ENCODE measurements at regions not wholly inside any gene's neighbourhood (a gene's known extent, or its start where the extent isn't known, plus 50 kb on each side); places are given as distances from the start of the nearest gene placed in this dataset.
"Not testable (repeated sequence)": the region's sequence is repeated elsewhere in the genome, so short reads cannot be mapped to it uniquely, and the experiment has no call there.

DNA sequence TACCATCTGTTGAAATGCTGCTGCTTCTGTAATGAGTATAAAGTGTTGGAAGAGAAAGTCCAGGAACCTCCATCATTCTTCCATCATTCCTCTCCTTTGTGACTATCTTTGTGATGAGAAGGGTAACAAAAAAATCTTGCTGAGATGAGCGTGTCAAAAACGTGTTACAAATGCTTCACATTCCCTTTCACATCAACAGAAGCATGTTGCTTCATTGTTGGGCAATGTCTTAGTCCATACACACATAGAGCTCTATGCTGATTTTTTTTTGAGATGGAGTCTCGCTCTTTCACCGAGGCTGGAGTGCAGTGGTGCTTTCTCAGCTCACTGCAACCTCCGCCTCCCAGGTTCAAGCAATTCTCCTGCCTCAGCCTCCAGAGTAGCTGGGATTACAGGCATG is 114.1 kb upstream of the ESR1 start:
- DNase-seq (ENCODE audit: extremely low spot score): no peak
- POLR2A ChIA-PET: no interaction called here
- CTCF ChIA-PET: interaction anchor here (0.9 kb wide), 1 partner anchor 17 kb away, joined by 3 read pairs; no protein-coding TSS in a partner anchor
- TF ChIP-seq ELF4 (IDR thresholded peaks at IDR 0.05): no peak
- no peak for TF ChIP-seq L3MBTL2 (conservative IDR thresholded peaks at IDR 0.05)
- no peak for TF ChIP-seq FOXM1 (IDR thresholded peaks at IDR 0.05; ENCODE audit: borderline replicate concordance)
- TF ChIP-seq HDGF (IDR thresholded peaks at IDR 0.05; ENCODE audit: borderline replicate concordance): no peak
- no peak for TF ChIP-seq BHLHE40 (IDR thresholded peaks at IDR 0.05; ENCODE audit: borderline replicate concordance)
- TF ChIP-seq FOXK2 (IDR thresholded peaks at IDR 0.05): no peak
- no peak for TF ChIP-seq SUZ12 (IDR thresholded peaks at IDR 0.05)
- no peak for TF ChIP-seq LEF1 (IDR thresholded peaks at IDR 0.05; ENCODE audit: borderline replicate concordance)

DNA sequence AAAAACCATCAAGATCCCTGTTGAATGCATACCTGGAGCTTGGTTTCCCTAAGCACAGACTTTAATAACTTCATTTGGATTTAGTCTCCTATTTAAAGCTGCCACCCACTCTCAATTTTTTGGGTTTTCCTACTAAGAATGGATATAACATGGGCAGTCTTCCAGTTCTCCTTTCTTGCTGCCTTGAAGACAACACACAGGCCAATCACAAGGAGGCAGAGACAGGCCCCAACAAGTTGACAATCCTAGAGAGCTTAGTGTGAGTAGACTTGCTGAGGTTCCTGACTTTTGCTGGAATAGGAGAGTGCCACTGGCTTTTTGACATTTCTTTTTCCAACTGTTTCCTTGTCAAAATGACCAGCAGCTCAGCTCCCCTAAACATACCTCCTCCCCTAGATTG is 112.3 kb upstream of the ESR1 start:
- CTCF ChIA-PET: interaction anchor here (0.6 kb wide), 1 partner anchor 47 kb away, joined by 3 read pairs; no protein-coding TSS in a partner anchor
- TF ChIP-seq SP1 (IDR thresholded peaks at IDR 0.05) (no peak), ELF4 (IDR thresholded peaks at IDR 0.05) (no peak), CTBP1 (IDR thresholded peaks at IDR 0.05; ENCODE audit: borderline replicate concordance) (no peak), HDGF (IDR thresholded peaks at IDR 0.05; ENCODE audit: borderline replicate concordance) (no peak), TARDBP (IDR thresholded peaks at IDR 0.05) (no peak), FOXA1 (IDR thresholded peaks at IDR 0.05) (no peak), SUZ12 (IDR thresholded peaks at IDR 0.05) (no peak), ZNF384 (IDR thresholded peaks at IDR 0.05) (no peak), L3MBTL2 (conservative IDR thresholded peaks at IDR 0.05) (no peak), BHLHE40 (IDR thresholded peaks at IDR 0.05; ENCODE audit: borderline replicate concordance) (no peak), FOXK2 (IDR thresholded peaks at IDR 0.05) (no peak), NFRKB (IDR thresholded peaks at IDR 0.05) (no peak), LEF1 (IDR thresholded peaks at IDR 0.05; ENCODE audit: borderline replicate concordance) (no peak), FOXM1 (IDR thresholded peaks at IDR 0.05; ENCODE audit: borderline replicate concordance) (no peak), ARNT (IDR thresholded peaks at IDR 0.05) (no peak)
- TF ChIP-seq, protein P1, sequence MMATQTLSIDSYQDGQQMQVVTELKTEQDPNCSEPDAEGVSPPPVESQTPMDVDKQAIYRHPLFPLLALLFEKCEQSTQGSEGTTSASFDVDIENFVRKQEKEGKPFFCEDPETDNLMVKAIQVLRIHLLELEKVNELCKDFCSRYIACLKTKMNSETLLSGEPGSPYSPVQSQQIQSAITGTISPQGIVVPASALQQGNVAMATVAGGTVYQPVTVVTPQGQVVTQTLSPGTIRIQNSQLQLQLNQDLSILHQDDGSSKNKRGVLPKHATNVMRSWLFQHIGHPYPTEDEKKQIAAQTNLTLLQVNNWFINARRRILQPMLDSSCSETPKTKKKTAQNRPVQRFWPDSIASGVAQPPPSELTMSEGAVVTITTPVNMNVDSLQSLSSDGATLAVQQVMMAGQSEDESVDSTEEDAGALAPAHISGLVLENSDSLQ (IDR thresholded peaks at IDR 0.05): no peak
- no peak for DNase-seq (ENCODE audit: extremely low spot score)
- POLR2A ChIA-PET: no interaction called here

DNA sequence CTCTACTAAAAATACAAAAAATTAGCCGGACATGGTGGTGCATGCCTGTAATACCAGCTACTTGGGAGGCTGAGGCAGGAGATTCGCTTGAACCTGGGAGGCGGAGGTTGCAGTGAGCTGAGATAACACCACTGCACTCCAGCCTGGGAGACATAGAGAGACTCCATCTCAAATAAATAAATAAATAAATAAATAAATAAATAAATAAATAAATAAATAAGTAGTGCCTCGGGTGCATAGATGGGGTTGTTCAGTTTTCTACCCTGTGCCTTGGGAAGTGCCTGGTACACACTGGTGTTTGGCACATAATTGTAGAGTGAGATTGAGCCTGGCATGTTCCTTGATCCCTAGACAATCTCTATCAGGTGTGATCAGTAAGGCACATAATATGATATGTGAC is 111.2 kb upstream of the ESR1 start:
- POLR2A ChIA-PET; DNase-seq (ENCODE audit: extremely low spot score); CTCF ChIA-PET: not testable (repeated sequence)

DNA sequence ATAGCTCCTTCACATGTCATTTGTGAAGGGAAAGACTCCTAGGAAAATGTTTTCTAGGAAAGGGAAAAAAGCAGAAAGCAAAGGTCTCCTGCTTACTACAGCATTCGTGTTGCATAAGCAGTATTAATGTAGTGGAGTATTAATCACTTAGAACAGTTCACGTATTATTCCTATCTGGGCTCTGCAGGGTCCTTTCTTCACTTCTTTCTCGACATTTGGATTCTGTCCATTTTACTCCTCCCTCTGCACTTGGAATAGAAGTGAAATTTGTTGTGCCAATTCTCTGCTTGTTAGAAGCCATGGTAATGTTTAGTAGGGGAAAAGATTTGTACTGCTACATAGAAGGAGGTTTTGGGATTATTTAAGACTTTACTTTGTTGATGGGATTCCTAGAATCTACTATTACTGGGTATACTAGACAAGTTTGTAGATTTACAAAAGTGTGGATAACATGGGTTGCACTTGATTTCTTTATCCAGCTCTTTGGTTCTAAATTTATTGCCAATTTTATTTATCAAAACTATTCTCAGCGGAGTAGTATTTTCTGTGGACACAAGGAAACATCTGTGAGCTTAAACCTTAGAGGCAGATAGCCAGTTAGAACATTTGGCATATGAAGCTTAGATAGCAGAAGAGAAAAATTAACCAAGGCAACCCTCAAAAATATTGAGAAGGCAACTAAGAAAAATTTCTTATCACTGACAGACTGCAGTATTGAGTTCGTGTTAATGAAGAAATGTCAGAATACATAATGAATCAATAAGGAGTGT is 108.4 kb upstream of the ESR1 start:
- TF ChIP-seq ARNT (IDR thresholded peaks at IDR 0.05) (no peak), SP1 (IDR thresholded peaks at IDR 0.05) (no peak), TARDBP (IDR thresholded peaks at IDR 0.05) (no peak), BHLHE40 (IDR thresholded peaks at IDR 0.05; ENCODE audit: borderline replicate concordance) (no peak), HDGF (IDR thresholded peaks at IDR 0.05; ENCODE audit: borderline replicate concordance) (no peak), LEF1 (IDR thresholded peaks at IDR 0.05; ENCODE audit: borderline replicate concordance) (no peak), ELF4 (IDR thresholded peaks at IDR 0.05) (no peak), CTBP1 (IDR thresholded peaks at IDR 0.05; ENCODE audit: borderline replicate concordance) (no peak), ZNF384 (IDR thresholded peaks at IDR 0.05) (no peak), L3MBTL2 (conservative IDR thresholded peaks at IDR 0.05) (no peak), FOXA1 (IDR thresholded peaks at IDR 0.05) (no peak), FOXM1 (IDR thresholded peaks at IDR 0.05; ENCODE audit: borderline replicate concordance) (no peak), FOXK2 (IDR thresholded peaks at IDR 0.05) (no peak), NFRKB (IDR thresholded peaks at IDR 0.05) (no peak), SUZ12 (IDR thresholded peaks at IDR 0.05) (no peak)
- TF ChIP-seq, protein P1 (IDR thresholded peaks at IDR 0.05): no peak
- no peak for DNase-seq (ENCODE audit: extremely low spot score)
- ChIA-PET CTCF (no interaction called here), POLR2A (no interaction called here)

DNA sequence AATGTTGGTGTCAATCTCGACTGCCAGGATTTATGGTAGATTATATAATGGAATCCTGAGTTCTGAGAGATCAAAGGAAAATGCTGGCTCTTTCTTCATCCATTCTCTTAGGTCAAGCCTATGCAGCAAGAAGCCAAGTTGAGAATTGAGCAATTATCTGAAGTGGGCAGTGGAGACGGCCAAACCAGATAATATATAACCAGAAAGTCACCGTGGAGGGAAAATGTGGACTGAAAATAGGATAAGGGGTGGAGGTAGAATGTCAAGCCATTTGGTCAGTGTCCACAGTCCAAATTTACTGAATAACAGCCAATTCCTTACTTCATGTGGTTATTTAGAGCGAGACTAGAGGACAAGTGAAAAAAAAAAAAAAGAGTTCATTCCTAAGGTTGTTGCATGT is 107.8 kb upstream of the ESR1 start:
- ChIA-PET CTCF (no interaction called here), POLR2A (no interaction called here)
- DNase-seq (ENCODE audit: extremely low spot score): no peak
- TF ChIP-seq SUZ12 (IDR thresholded peaks at IDR 0.05) (no peak), LEF1 (IDR thresholded peaks at IDR 0.05; ENCODE audit: borderline replicate concordance) (no peak), ZNF384 (IDR thresholded peaks at IDR 0.05) (no peak), BHLHE40 (IDR thresholded peaks at IDR 0.05; ENCODE audit: borderline replicate concordance) (no peak), SP1 (IDR thresholded peaks at IDR 0.05) (no peak), FOXK2 (IDR thresholded peaks at IDR 0.05) (no peak), TARDBP (IDR thresholded peaks at IDR 0.05) (no peak), FOXM1 (IDR thresholded peaks at IDR 0.05; ENCODE audit: borderline replicate concordance) (no peak), ARNT (IDR thresholded peaks at IDR 0.05) (no peak), CTBP1 (IDR thresholded peaks at IDR 0.05; ENCODE audit: borderline replicate concordance) (no peak), L3MBTL2 (conservative IDR thresholded peaks at IDR 0.05) (no peak), ELF4 (IDR thresholded peaks at IDR 0.05) (no peak), HDGF (IDR thresholded peaks at IDR 0.05; ENCODE audit: borderline replicate concordance) (no peak), NFRKB (IDR thresholded peaks at IDR 0.05) (no peak), FOXA1 (IDR thresholded peaks at IDR 0.05) (no peak)
- TF ChIP-seq, protein P1 (IDR thresholded peaks at IDR 0.05): no peak

DNA sequence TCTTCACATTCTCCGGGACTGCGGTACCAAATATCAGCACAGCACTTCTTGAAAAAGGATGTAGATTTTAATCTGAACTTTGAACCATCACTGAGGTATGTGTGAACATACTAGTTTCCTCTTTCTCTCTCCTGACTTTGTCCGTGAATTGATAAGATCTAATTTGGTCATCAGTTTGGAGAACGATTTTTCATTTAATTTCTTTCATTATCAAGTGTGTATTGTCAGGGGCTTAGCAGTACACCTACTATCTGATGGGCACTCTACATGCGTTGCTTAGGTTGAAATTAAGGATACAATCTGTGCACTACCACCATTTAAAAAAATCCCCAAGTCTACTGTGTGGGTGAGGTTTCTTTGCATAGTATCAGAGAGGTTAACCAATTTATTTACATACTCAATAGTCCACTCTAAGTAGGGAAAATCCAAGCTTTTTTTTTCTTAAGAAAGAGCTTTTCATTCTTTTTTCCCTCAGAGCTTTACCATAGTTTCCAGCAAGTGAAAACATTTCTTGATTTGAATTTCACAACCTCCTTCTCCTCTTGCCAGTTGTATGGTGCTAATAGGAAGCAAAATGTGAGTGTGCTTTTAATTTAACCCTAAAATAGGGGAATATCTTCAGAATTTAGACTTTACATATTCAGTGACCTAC is 105.4 kb upstream of the ESR1 start:
- DNase-seq (ENCODE audit: extremely low spot score): no peak
- POLR2A ChIA-PET: no interaction called here
- TF ChIP-seq LEF1 (IDR thresholded peaks at IDR 0.05; ENCODE audit: borderline replicate concordance) (no peak), L3MBTL2 (conservative IDR thresholded peaks at IDR 0.05) (no peak), ARNT (IDR thresholded peaks at IDR 0.05) (no peak), SUZ12 (IDR thresholded peaks at IDR 0.05) (no peak), NFRKB (IDR thresholded peaks at IDR 0.05) (no peak), SP1 (IDR thresholded peaks at IDR 0.05) (no peak), FOXK2 (IDR thresholded peaks at IDR 0.05) (no peak), CTBP1 (IDR thresholded peaks at IDR 0.05; ENCODE audit: borderline replicate concordance) (no peak), BHLHE40 (IDR thresholded peaks at IDR 0.05; ENCODE audit: borderline replicate concordance) (no peak)
- TF ChIP-seq, protein P1 (IDR thresholded peaks at IDR 0.05): no peak
- CTCF ChIA-PET: no interaction called here
